HG03439 (cell line): ENCODE measurements at regions not wholly inside any gene's neighbourhood (a gene's known extent, or its start where the extent isn't known, plus 50 kb on each side); places are given as distances from the start of the nearest gene placed in this dataset.
"Not testable (repeated sequence)": the region's sequence is repeated elsewhere in the genome, so short reads cannot be mapped to it uniquely, and the experiment has no call there.

Experiments
- ATAC-seq: cut with Tn5 transposase; IDR thresholded peaks from one replicate; pipeline ENCODE4 v1.9.1; 2021; ENCODE audit warnings: mild to moderate bottlenecking, moderate library complexity; ENCODE audit not compliant: unreplicated experiment

DNA sequence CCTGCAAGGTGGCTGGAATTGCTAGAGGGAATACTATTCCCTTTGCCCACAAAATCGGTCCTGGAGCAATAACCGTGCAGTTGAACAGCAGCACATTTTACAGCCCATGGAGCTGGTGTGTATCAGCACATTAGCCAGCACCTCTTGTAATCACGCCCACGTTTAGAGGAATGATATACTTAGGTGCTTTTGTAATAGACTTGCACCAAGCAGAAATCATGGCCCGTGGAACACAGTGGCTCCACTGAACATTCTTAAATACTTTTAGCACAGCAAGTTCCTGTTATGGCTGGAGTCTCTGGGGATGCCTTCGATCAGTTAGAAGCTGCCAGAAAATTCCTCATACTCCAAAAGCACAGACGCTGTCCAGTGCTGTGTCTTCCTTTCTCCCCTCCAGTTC is 218.1 kb upstream of the FAM78B start:
- ATAC-seq, result no peak

DNA sequence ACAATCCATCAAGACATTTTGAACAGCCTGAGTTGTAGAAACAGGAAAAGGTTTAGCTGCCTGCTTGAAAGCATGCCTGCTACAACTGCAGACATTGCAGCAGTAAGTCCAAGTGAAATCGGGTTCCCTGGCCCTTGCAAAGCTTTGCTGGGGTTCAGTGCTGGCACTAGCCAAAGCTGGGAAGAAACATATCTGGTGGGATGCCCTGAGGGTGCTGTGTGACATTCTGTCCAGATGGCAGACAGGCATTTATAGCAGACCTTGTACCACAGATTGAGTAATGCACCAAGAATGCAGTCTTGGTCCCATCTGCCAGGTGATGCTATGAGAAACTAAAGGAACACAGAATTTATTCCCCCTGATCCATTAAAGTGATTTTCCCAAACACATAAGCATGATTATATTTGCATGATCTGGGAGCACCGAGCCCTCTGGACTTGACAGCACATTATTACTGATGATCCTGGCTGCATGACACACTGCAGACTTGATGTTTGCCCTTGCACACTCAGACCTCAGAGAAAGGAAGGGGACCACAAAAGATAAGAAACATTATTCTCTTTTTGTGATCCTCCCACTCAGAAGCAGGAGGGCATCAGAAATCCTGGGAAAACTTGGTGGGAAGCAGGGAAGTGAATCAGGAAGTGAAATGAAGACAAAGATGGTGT is 223.7 kb upstream of the FAM78B start:
- no peak for ATAC-seq

DNA sequence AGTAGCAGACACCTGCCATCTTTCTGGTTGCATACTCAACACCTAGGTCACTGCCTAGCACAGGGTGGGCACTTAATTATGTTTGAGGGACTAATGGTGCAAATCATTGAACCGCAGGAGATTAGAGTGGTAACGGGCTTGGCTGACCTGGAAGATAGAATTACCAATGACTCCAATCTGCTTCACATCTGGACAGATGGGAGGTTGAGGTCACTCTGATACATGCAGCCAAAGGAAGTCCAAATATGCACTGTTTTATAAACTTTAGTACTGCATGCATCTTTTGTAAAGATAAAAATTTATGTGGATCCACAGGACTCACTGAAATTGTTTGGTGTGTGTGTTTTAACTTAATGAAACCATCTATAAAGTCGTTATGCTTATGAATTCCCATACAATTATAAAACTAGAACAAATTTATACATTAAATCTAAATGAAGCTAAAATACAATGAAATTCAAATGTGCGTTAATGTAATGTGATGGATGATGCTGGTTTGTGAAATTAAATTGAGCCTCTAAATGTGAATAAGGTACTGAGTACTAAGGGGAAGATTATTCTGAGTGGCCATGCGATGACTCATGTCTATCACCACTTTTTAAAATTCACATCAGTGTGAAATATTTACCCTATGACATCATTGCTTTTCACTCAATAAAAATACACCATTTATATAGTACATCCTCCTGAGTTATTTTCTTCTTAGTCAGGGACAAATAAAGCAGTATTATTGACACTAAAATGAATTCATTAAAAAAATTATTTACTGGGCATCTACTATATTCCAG is 224.7 kb upstream of the FAM78B start:
- no peak for ATAC-seq

DNA sequence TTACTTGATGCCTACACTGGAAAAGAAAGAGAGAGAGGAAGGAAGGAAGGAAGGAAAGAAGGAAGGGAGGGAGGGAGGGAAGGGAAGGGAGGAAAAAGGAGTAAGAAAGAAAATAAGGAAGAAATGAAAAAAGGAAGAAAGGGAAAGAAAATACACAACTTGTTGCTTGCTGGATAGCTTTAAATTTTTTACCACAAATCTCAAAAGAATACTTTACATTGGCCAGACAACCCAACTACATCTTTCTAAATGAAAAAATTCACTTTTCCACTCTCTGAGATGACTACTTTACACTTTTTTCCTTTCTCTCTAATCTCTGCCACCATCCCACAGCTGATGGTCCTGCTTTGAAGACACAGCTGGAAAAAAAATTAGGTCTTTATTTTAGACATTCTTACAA is 228.9 kb upstream of the FAM78B start:
- no peak for ATAC-seq

DNA sequence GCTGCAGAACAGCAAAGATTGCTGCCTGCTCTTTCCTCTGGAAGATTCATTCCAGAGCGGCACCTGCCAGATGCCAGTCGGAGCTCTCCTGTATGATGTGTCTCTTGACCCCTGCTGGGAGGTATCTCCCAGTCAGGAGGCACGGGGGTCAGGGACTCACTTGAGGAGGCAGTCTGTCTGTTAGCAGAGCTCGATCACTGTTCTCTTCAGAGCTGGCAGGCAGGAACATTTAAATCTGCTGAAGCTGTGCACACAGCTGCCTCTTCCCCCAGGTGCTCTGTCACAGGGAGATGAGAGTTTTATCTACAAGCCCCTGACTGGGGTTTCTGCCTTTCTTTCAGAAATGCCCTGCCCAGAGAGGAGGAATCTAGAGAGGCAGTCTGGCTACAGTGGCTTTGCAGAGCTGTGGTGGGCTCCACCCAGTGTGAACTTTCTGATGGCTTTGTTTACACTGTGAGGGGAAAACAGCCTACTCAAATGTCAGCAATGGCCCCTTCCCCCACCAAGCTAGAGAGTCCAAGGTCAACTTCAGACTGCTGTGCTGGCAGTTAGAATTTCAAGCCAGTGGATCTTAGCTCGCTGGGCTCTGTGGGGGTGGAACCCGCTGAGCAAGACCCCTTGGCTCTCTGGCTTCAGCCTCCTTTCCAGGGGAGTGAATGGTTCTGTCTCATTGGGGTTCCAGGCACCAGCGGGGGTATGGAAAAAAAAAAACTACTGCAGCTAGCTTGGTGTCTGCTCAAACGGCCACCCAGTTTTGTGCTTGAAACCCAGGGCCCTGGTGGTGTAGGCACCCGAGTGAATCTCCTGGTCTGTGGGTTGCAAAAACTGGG is 242.7 kb upstream of the FAM78B start:
- ATAC-seq, result not testable (repeated sequence)

DNA sequence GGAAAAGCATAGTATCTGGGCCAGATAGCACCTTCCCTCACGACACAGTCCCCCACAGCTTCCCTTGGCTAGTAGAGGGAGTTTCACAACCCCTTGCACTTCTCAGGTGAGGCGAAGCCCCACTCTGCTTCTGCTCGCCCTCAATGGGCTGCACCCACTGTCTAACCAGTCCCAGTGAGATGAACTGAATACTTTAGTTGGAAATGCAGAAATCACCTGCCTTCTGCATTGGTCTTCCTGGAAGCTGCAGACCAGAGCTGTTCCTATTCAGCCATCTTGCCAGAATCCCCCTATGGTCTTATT is 243.2 kb upstream of the FAM78B start:
- no peak for ATAC-seq

DNA sequence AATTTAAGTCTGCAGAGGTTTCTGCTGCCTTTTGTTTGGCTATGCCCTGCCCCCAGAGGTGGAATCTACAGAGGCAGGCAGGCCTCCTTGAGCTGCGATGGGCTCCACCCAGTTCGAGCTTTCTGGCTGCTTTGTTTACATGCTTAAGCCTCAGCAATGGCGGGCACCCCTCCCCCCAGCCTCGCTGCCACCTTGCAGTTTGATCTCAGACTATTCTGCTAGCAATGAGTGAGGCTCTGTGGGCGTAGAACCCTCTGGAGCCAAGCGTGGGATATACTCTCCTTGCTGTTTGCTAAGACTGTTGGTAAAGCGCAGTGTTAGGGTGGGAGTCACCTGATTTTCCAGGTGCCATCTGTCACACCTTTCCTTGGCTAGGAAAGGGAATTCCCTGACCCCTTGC is 250.0 kb upstream of the FAM78B start:
- ATAC-seq, result not testable (repeated sequence)

DNA sequence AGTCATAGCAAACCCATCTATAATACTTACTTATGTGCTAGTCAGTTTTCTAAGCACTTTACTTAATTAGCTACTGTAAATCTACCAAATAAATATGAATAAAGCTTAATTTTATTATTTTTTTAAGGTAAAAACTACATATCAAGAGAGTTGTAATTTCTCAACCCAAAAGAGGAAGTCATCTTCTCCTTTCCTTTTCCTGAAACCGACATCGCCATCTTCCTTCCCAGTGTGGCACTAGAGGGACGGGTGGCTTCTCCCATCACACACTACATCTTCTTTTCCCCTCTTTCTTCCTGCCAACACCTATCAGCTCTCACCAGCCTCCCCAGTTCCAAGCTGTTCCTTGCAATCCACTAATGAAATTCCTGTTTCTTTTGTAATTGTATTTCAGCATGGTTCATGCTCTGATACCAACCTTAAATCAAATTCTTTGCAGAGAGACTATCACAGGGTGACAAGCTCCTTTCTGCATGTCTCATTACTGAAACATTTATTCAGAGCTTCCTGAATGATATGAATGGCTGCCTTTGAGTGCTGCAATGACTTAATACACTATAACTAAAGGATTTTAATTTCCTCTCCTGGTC is 251.6 kb upstream of the FAM78B start:
- no peak for ATAC-seq

DNA sequence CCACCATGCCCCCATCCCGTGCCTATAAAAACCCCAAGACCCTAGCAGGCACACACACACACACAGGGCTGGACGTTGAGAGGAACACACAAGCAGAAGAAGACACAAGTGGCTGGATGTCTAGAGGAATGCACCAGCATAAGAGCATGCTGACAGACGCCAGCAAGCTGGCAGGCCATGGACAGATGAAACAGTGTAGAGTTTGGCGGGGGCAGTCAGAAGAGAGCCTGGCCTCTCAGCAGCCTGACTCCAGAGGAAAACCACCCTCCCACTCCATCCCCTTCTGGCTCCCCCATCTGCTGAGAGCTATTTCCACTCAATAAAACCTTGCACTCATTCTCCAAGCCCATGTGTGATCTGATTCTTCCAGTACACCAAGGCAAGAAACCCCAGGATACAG is 255.8 kb upstream of the FAM78B start:
- not testable (repeated sequence) for ATAC-seq

DNA sequence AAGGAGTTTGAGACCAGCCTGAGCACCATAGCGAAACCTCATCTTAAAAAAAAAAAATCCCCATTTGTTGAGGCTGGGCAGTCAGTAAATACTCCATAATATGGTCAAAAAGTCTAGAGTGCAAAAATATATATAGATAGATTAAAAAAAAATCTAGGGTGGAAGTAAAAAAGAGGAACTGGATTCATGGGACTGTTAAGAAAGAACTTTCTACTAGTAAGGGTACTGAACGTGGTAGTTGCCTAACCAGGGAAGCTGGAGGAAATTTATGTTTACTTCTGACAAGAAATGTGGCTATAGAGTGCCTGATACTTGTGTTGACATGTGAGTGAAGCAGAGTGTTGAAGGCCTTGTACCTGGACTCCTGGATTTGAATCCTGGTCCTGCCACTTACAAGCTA is 265.9 kb upstream of the FAM78B start:
- ATAC-seq, result no peak

DNA sequence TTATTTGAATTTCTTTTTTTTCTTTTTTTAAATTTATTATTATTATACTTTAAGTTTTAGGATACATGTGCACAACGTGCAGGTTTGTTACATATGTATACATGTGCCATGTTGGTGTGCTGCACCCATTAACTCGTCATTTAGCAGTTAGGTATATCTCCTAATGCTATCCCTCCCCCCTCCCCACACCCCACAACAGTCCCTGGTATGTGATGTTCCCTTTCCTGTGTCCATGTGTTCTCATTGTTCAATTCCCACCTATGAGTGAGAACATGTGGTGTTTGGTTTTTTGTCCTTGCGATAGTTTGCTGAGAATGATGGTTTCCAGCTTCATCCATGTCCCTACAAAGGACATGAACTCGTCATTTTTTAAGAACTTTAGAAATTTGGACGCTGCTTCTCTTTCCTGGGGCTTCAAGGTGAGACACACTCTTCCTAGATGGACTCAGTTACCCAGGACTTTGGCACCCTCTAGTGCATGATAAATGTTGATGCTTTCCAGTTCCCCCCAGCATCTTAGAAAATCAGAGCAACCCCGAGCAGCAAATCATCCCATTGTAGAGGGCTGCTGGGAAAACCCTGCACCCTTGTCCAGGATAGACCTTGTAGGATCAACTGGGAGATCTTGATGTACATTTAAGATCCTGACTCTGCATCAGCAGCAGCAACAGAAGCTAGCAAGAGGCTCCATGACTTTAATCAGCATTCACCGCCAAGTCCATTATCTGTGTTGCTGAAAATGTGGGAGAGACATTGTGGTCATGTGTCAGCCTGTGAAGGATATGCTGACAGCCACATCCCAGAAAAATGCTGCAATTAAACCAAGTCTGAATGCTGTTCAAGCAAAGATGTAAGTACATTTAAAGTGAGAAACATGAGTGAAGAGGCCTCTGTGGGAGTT is 266.9 kb upstream of the FAM78B start:
- not testable (repeated sequence) for ATAC-seq

DNA sequence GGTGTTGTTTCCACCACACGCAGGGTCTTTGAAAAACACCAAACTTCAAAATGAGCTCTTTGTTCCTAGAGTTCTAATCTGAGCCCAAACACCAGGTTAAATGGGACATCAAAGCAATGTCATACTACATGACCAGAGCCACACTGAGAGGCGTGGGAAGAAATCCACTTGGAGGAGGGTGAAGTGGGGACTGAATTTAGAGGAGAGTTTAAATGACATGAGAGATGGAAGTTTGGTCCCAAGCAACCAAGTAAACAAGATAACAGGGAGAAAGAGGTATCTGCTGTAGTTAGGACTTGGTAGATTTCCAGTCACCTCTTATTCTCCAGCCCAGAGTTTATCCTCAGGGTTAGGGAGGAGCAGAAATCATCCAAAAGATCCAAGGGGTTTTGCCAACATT is 290.9 kb upstream of the FAM78B start:
- ATAC-seq, result no peak

DNA sequence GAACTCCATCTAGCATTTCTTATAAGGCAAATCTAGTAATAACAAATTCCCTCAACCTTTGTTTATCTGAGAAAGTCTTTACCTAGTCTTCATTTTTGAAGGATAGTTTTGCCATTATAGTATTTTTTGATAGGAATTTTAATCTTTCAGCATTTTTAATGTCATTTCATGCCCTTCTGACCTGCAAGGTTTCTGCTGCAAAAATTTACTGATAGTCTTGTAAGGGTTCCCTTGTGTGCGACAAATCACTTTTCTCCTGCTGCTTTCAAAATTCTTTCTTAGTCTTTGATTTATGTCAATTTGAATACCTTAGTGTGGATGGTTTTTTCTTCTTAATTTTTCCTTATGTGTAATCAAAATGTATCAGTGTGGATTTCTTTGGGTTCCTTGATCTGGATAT is 297.5 kb upstream of the FAM78B start:
- no peak for ATAC-seq

DNA sequence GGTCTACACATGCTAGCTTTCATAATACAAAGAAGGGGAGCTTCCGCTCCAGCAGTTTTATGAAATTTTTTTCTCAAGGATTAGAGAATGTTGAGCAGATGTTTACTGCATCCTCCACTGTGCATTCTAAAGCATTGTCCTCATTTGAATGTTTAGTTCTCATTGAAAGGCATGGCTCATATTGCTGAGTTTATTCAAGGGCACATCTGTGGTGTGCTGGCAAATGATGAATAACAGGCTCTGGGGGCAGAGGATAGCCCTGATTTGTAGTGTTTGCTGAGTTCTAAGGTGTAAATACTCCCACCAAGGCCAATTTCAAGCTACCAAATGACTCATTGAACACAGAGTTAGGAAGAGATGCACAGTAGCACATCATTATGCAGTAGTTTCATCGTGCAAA is 303.2 kb upstream of the FAM78B start:
- no peak for ATAC-seq

DNA sequence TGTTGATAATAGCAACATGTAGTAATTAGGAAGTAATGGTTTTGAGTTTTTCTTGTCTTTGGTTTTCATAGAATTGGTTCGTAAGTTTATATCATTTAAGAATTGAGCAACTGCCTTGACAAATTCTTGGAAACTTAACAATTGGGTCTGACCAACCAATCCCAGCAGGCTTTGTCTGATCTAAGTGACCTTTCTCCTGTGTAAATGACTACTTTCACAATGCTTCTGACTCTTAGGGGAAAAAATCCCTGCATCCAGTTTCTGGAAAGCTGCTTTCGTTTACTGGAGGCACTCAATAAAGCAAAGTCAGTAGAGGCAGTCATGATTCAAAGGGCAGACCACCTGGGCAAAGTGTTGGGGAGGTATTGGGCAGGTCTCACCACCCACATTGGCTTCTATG is 303.6 kb upstream of the FAM78B start:
- ATAC-seq, result no peak

DNA sequence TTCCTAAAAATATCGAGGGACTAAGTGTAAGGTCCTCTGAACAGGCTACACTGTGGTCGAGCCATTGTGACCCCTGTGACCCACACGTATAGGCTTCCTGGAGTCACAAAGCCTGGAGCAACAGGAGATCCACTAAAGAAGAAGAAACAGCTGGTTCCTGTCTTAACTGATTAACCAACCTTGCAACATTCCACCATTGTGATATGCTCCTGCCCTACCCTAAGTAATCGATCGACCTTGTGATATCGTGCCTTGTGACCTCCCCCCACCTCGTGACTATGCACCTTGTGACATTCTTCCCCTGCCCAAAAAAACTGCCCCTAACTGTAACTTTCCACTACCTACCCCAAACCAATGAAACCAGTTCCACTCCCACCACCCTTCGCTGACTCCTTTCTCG is 304.6 kb upstream of the FAM78B start:
- ATAC-seq, result no peak

DNA sequence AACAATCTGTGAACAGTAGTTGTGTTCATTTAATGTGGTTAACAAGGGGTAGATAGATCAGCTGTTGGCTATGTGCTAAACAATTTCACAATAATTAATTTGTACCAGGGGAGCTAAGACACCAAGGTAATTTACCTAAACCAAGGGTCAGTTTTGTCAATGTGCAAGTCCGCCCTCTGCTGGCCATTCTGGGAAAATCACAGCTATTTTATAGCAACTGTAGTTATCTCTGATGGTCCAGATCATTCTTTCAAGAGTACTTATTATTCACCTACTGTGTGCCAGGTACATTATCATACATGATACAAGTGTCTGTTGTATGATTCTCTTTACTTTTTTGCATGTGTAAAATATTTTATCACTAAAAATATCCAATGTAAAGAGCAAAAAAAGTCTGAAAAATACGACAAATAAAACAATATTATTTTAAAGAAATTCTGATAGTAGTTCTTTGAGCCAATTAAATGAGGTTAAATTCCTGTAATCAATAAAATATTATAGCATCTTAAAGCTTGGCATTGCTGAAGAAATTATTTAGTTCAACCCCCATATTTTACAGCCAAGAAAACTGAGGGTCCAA is 312.3 kb upstream of the FAM78B start:
- no peak for ATAC-seq

DNA sequence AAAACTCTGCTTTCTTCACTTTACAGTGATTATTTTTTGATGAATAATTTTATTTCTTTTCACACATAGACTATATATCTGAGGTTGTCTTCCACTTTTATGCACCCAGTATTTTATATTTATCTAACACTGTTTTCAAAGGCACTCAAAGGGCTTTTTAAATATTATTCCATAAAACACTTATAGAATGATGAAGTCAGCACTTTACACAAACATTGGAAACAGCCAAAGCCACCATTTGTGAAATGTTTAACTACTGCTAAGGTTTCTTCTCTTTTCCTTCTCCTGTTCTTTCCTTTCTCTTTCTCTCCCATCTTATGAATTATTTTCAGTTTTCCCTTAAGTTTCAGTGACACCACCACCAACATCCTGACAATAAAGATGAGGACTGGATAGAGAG is 317.7 kb upstream of the FAM78B start:
- ATAC-seq, result no peak

DNA sequence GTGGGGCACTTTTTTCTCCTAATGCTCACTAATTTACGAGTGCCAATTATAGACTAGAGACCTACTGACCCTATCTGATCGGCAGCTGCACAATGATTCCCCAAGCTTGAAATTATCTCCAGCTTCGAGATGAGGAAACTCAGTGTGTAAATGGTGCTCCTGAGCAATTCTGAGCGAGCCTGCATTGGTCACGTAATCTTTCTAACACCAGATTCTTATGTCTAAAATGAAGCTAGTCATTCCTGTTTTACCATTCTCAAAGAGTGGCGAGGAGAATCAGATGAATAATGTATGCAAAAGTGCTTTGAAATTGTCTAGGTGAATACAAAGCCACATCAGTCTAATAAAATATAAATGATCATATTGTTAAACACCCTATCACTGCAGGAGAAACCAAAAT is 318.1 kb upstream of the FAM78B start:
- no peak for ATAC-seq

DNA sequence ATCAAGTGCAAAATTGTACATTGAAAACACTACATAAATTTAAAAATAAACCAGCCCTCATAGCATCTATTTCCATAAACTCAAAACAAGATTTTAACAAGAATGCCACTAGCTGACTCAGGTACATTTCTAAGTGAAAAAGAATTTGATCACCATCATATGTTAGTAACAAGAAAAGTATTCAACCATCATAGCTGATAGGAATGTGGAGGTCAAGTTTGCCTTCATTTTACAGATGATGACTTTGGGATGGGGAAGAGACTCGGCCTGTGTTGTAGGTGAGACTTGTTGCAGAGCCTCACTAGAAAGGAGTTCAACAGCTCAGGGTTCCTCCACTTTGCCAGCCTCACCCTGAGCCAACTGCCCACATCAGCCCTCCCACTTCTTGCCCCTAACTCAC is 318.8 kb upstream of the FAM78B start:
- no peak for ATAC-seq
